ENCODE measurements at regions not wholly inside any gene's neighbourhood (a gene's known extent, or its start where the extent isn't known, plus 50 kb on each side); places are given as distances from the start of the nearest gene placed in this dataset.

DNA sequence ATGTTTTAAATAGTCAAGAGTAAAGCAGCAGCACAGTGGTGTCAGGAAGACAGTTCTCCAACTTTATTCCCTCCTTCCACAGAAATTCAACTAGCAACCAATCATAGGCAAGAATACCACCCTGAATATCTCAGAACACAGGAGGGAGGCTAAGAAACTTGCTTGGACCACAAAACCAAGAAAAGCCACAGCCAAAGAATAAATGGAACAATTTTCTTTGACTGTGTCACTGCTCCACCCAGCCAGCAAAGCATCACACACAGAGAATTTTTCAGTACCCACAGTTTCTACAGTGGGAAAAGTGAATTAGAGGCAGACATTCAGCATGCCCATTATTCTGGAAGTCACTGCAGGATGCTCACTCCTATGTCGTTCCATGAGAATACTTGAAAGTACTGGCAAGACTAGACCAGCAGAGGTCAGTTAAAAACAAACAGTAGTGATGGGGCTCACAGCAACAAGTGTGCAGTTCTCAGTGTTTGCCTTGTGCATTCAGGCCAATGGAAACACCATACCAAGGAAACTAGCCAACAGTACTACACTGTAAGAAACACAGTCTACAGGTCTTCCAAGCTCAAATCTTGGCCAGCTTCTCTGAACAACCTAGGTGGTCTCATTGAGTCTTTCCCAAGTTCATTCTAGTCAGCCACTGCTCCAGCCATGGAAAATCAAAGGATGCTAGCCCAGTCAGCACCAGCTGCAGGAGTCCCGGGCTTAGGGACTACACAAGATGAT lies 56.8 kb upstream of the FOXG1 start:
- Histone ChIP-seq H3K27me3 (ENCODE audit: control insufficient read depth, insufficient read depth, low read length) (no peaks in the 10 kb centered on the region), H3K36me3 (ENCODE audit: control insufficient read depth, insufficient read depth, low read length) (no peaks in the 10 kb centered on the region), H3K4me3 (ENCODE audit: low read depth, low read length) (no peak overlapping the region)
- DNase-seq (ENCODE audit: low read depth): no peak
- TF ChIP-seq, protein P1, sequence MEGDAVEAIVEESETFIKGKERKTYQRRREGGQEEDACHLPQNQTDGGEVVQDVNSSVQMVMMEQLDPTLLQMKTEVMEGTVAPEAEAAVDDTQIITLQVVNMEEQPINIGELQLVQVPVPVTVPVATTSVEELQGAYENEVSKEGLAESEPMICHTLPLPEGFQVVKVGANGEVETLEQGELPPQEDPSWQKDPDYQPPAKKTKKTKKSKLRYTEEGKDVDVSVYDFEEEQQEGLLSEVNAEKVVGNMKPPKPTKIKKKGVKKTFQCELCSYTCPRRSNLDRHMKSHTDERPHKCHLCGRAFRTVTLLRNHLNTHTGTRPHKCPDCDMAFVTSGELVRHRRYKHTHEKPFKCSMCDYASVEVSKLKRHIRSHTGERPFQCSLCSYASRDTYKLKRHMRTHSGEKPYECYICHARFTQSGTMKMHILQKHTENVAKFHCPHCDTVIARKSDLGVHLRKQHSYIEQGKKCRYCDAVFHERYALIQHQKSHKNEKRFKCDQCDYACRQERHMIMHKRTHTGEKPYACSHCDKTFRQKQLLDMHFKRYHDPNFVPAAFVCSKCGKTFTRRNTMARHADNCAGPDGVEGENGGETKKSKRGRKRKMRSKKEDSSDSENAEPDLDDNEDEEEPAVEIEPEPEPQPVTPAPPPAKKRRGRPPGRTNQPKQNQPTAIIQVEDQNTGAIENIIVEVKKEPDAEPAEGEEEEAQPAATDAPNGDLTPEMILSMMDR (IDR thresholded peaks at IDR 0.05; ENCODE audit: insufficient read depth, low read length, poor library complexity, severe bottlenecking): no peak

All from kidney epithelial cell (primary cell).